HG02852 (cell line): ENCODE measurements at regions not wholly inside any gene's neighbourhood (a gene's known extent, or its start where the extent isn't known, plus 50 kb on each side); places are given as distances from the start of the nearest gene placed in this dataset.

ENCODE experiments used
- ATAC-seq: cut with Tn5 transposase; IDR thresholded peaks from one replicate; pipeline ENCODE4 v1.9.1; 2021; ENCODE audit warnings: mild to moderate bottlenecking, moderate library complexity; ENCODE audit not compliant: unreplicated experiment

DNA sequence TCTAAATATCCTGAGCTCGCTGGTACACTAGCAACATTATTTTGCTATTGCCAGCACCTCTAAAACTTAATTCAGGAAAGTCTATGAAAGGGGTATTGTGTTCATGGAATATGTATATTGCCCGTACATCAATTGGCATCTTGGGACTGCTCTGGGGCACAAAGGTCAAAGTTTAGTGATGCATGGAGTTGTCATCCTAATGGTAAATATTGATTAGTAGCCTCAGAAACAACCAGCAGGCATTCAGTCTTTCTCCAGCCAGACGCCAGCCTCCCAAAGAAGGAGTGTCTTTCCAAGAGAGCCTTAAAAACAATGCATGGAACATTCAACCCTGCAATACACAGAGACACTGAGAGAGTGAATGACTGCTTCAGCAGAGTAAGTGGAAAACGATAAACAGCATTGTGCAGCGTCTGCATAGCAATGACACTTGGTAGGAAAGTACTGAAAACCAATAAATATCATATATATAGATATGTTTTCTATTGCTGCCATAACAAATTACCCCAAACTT, 377.3 kb downstream of the SHQ1 start:
- ATAC-seq, result no peak

DNA sequence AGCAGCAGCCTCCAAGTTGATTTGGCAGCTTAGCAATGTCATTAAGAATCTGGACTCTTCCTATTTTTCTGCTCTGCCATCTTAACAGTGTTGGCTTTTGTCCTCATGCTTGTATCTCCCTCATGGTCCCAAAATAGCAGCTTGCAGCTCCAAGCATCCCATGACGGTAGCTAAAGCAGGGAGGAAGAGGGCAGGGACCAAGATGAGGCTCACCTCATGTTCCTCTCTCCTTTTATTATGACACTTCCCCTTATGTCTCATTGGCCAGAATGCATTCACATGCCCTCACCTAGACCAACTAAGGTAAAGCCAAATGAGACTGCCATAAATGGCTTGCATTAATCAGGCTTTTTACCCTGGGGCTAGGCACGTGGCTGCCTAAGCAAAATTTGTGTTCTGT, 382.4 kb downstream of the SHQ1 start:
- ATAC-seq, result no peak

- no peak for ATAC-seq
Measured at GRCh38 chr3:72463083-72463482, 385.2 kb downstream of the SHQ1 start.

- ATAC-seq, result no peak
Measured at GRCh38 chr3:72462595-72463011, 385.6 kb downstream of the SHQ1 start.

- no peak for ATAC-seq
Measured at GRCh38 chr3:72461787-72462186, 386.5 kb downstream of the SHQ1 start.

GRCh38 chr3:72460205-72461174, 387.8 kb downstream of the SHQ1 start:
- ATAC-seq, result no peak

GRCh38 chr3:72459588-72459987, 388.7 kb downstream of the SHQ1 start:
- ATAC-seq, result no peak

DNA sequence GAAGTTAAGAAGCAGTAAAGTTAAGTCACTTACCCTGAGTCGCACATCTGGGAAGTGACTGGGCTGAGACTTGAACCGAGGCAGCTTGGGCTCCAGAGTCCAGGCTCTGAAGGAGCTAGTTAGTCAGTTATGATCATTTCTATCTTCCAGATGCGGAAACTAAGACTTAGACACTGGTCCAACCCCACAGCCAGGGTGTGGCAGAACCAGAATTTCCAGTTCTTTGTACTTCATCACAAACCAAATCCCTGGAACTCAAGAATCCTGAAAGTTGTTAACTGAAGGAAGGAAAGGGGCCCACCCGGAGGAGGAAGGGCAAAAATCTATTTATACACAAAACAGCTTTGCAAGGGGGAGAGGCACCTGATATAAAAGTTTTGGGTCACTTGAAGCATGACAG, 389.9 kb downstream of the SHQ1 start:
- ATAC-seq, result no peak

- no peak for ATAC-seq
Measured at GRCh38 chr3:72454441-72454840, 393.8 kb downstream of the SHQ1 start.

GRCh38 chr3:72453706-72454105, 394.5 kb downstream of the SHQ1 start:
- no peak for ATAC-seq

DNA sequence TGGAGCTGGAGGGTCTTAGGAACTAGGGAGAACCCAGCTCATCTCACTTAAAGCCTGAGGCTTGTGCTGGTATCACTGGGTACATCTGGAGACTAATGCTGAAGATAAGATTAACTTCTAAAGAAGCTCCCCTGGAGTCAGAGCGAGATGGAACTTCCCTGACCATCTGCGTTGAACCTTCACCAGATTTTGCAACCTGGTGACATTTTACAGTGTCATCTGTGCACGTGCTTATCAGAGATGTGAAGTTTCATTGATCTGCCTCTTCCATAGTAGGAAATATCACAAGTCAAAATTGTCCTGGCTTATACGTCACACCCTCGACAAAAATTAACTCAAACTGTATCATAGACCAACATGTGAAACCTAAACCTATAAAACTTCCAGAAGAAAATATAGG, 395.5 kb downstream of the SHQ1 start:
- no peak for ATAC-seq

GRCh38 chr3:72451841-72452240, 396.4 kb downstream of the SHQ1 start:
- no peak for ATAC-seq

GRCh38 chr3:72449551-72449950, 398.7 kb downstream of the SHQ1 start:
- ATAC-seq, result no peak

- no peak for ATAC-seq
Measured at GRCh38 chr3:72448858-72449257, 399.4 kb downstream of the SHQ1 start.

DNA sequence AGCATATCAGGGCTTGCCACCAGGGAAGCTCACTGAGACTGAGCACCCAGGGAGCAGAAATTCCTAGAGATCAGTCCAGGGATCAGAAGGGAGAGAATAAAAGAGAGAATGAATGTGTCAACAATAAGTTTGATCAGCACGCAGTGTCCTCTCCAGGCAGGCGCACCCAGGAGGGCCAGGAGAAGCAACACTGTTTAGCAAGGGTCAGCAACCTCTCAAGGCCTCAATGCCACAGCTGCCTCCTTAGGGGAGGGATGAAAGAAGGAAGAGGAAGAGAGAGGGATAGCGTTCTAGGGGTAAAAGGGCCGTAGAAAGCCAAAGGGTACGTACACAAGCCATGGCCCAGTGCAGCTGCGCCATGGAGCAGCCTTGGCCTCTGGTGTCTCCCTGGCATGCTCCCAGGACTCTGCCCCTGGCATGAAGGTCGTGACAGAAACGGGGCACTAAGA, 399.8 kb downstream of the SHQ1 start:
- ATAC-seq, result no peak

DNA sequence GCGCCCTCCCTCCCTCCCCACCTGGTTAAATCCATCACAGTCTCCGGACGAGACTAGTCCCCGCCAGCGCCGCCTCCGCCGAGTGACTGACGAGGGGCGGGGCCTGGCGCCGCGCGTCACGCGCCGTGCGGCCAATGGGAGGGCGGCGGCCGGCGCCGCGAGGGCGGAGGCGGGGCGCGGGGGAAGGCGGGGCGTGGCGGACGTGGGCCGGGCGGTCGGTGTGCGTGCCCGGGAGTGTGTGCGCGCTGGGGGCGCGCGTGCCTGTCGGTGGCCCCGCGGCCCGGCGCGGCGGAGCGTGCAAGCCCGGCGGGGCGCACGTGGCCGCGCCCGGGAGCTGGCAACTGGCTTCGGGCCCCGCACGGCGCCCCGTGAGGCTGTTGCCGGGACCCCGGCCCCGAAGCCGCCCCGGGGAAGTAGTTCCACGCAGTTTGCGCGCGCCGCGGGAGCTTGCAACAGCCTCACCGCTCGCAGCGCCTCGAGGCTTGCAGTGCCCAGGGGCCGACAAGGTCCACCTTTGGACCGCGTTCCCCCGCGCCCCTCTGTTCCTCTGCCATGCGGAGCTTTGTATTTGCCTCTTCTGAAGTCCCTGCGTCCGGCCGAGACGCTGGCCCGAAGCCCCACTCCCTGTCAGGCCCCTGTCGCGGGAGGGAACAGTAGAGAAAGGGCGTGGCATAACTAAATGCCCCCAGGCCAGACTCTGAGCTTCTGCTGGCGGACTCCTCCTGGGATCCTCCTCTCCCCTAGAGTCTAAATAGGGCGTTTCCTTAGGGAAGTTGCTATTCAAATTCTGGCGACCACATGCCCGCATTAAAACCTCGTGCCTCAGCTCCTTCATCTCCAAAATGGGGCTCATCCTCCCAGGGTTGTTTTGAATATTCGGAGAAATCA, 400.9 kb downstream of the SHQ1 start:
- peak; percentile 87 for ATAC-seq

GRCh38 chr3:72446218-72447058, 401.8 kb downstream of the SHQ1 start, which contains the start of gene RYBP:
Gene RYBP, minus strand, starts transcription at chr3:72446621.
- ATAC-seq, result peak; percentile 24

- ATAC-seq, result no peak
Measured at GRCh38 chr3:72445827-72446217, 402.4 kb downstream of the SHQ1 start.

DNA sequence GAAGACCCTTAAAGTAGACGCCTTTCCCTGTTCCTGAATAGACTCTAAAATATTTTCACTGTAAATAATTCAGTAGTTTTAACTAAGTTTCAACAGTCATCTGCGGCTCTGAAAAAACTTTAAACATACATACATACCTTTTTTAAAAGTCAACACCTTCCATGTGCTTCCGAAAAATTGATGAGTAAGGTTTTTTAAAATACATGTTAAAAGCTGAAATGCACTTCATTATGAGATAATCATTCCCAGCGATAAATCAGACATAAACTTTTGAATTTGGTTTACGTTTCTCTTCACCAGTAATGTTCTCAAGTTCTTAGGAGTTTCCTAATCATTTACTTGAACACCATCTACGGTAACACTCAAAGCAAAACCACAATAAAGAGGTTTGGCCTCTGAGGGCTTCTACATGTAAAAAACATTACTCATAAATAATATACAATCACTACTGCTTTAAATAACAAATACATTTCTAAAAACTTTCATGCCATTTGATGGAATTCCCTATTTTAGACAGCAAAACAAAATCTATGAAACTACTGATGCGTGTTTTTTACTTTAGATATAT, 403.5 kb downstream of the SHQ1 start:
- no peak for ATAC-seq

DNA sequence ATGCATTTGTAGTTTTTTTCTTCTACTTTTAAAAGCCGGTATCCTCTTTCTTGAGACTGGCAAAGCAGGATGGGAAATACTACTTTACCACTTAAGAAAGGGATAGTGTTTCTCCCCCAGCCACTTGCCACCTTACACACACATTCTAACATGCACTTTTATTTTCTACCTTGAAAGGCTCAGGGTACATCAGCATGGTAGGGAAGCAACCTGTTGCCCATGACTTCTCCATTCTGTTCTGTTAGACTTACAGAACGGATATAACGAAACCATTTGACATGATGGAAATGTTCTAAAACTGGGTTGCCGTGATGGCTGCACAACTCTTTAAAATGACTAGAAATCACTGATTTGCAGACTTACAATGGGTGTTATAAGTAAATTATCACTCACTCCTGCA, 405.5 kb downstream of the SHQ1 start:
- ATAC-seq, result no peak
